CD14-positive monocyte (primary cell): ENCODE measurements at regions not wholly inside any gene's neighbourhood (a gene's known extent, or its start where the extent isn't known, plus 50 kb on each side); places are given as distances from the start of the nearest gene placed in this dataset.

Source experiments
- DNase-seq, 3 donors: peaks; one replicate each; pipeline ENCODE4 v3.0.0-alpha.2; 2011 to 2022
- H2AFZ ChIP-seq: 2 replicates; pipeline ENCODE4 v1.6.0; 2012; ENCODE audit warnings: mild to moderate bottlenecking, low read depth, low read length, inconsistent platforms; ENCODE audit not compliant: insufficient read depth, poor library complexity, severe bottlenecking
- H3K27ac ChIP-seq, 2 donors: 1 replicate in 1 of 2; 2 replicates in 1 of 2; pipeline ENCODE4 v1.5.1; 2012 to 2013; ENCODE audit warnings: low read length in 2 of 2, control low read depth in 1 of 2, inconsistent platforms in 1 of 2, low read depth in 1 of 2, mild to moderate bottlenecking in 1 of 2
- H3K27me3 ChIP-seq, 2 donors: one replicate each; pipeline versions ENCODE4 v1.6.0 to v1.6.1; 2011 to 2013; ENCODE audit warnings: low read length in 2 of 2; ENCODE audit not compliant: control insufficient read depth in 2 of 2, insufficient read depth in 2 of 2
- H3K36me3 ChIP-seq, 2 donors: replicated peaks in 1 of 2; 1 replicate in 1 of 2; 2 replicates in 1 of 2; pipeline versions ENCODE4 v1.5.1 to v1.6.1; 2012 to 2013; ENCODE audit warnings: low read length in 2 of 2, control low read depth in 1 of 2, inconsistent platforms in 1 of 2, mild to moderate bottlenecking in 1 of 2; ENCODE audit not compliant: insufficient read depth in 2 of 2, control insufficient read depth in 1 of 2
- H3K4me1 ChIP-seq, 2 donors: 1 replicate in 1 of 2; 2 replicates in 1 of 2; pipeline versions ENCODE4 v1.5.1 to v1.6.1; 2012 to 2013; ENCODE audit warnings: low read length in 2 of 2, control low read depth in 1 of 2, inconsistent platforms in 1 of 2, mild to moderate bottlenecking in 1 of 2, moderate library complexity in 1 of 2; ENCODE audit not compliant: insufficient read depth in 2 of 2, control insufficient read depth in 1 of 2
- H3K4me2 ChIP-seq: replicated peaks from 2 replicates; pipeline ENCODE3; 2012; ENCODE audit warnings: low read length, moderate library complexity, mild to moderate bottlenecking; ENCODE audit not compliant: poor library complexity, severe bottlenecking; ENCODE audit errors: extremely low read depth
- H3K4me3 ChIP-seq, 3 experiments: fragments of 200-600 bp in 1 of 3; sonication (generic) in 1 of 3; replicated peaks in 1 of 3; 1 replicate in 2 of 3; 2 replicates in 1 of 3; pipeline ENCODE4 v1.5.1; 2011 to 2013; ENCODE audit warnings: low read length in 3 of 3, mild to moderate bottlenecking in 3 of 3, control low read depth in 2 of 3, low read depth in 2 of 3, inconsistent platforms in 1 of 3, moderate library complexity in 1 of 3
- H3K79me2 ChIP-seq: 2 replicates; pipeline ENCODE4 v1.6.0; 2012; ENCODE audit warnings: mild to moderate bottlenecking, control low read depth, inconsistent platforms, low read length, moderate library complexity; ENCODE audit not compliant: insufficient read depth
- H3K9ac ChIP-seq: 2 replicates; pipeline ENCODE4 v1.6.0; 2017; ENCODE audit warnings: low read length, mild to moderate bottlenecking; ENCODE audit not compliant: insufficient read depth, poor library complexity, severe bottlenecking
- H3K9me3 ChIP-seq, 2 donors: replicated peaks in 1 of 2; 1 replicate in 1 of 2; 2 replicates in 1 of 2; pipeline versions ENCODE4 v1.5.1 to v1.6.1; 2012 to 2013; ENCODE audit warnings: low read length in 2 of 2, control low read depth in 1 of 2; ENCODE audit not compliant: control insufficient read depth in 1 of 2, insufficient read depth in 1 of 2
- H4K20me1 ChIP-seq: 2 replicates; pipeline ENCODE4 v1.6.0; 2012; ENCODE audit warnings: mild to moderate bottlenecking, low read length, control low read depth, moderate library complexity; ENCODE audit not compliant: insufficient read depth
- H3K27ac Mint-ChIP-seq, 7 donors: one replicate each; pipeline ENCODE4 v1.8.0; 2020; ENCODE audit warnings: mild to moderate bottlenecking in 7 of 7, mixed read lengths in 7 of 7, moderate library complexity in 6 of 7, inconsistent platforms in 2 of 7
- H3K27me3 Mint-ChIP-seq, 3 donors: one replicate each; pipeline ENCODE4 v1.8.0; 2021 to 2022; ENCODE audit warnings: low read depth in 3 of 3, mild to moderate bottlenecking in 3 of 3, mixed read lengths in 3 of 3, moderate library complexity in 3 of 3, inconsistent platforms in 1 of 3
- H3K36me3 Mint-ChIP-seq, 2 donors: one replicate each; pipeline ENCODE4 v1.8.0; 2020; ENCODE audit warnings: mixed read lengths in 2 of 2, inconsistent platforms in 1 of 2, mild to moderate bottlenecking in 1 of 2
- H3K4me1 Mint-ChIP-seq: one replicate; pipeline ENCODE4 v1.8.0; 2020; ENCODE audit warnings: mild to moderate bottlenecking, mixed read lengths
- H3K4me3 Mint-ChIP-seq, 2 donors: one replicate each; pipeline ENCODE4 v1.8.0; 2020; ENCODE audit warnings: mild to moderate bottlenecking in 2 of 2, mixed read lengths in 2 of 2, moderate library complexity in 1 of 2
- H3K9me3 Mint-ChIP-seq, 7 donors: one replicate each; pipeline ENCODE4 v1.8.0; 2020 to 2022; ENCODE audit warnings: mixed read lengths in 7 of 7, mild to moderate bottlenecking in 6 of 7, moderate library complexity in 6 of 7, inconsistent platforms in 2 of 7
- CTCF ChIP-seq: fragments of 200-600 bp; IDR thresholded peaks from one replicate; pipeline ENCODE4 v1.8.0; 2022; ENCODE audit warnings: antibody characterized with exemption, mild to moderate bottlenecking
- WGBS: methylation state at CpG from one replicate; pipeline ENCODE4 v1.1.5; 2013; ENCODE audit warnings: missing lambda C conversion rate; ENCODE audit not compliant: insufficient coverage; 5-methylcytosine and 5-hydroxymethylcytosine counted together
- intact Hi-C, 2 donors: fragments of 100-400 bp; cut with micrococcal nuclease; formaldehyde crosslinking; loops; one replicate each; pipeline versions ENCODE4 v1.15.0 to v1.15.1; 2023

GRCh38 chr7:81533426-81533825, 236.4 kb downstream of the HGF start:
- Histone ChIP-seq H3K79me2 (no peaks in the 10 kb centered on the region), H3K4me3 (no peak overlapping the region), H3K4me1 (no peaks in the 10 kb centered on the region), H3K36me3 (no peaks in the 10 kb centered on the region), H3K9ac (no peak overlapping the region), H3K4me2 (no peak overlapping the region), H3K27me3 (no peaks in the 10 kb centered on the region), H3K9me3 (no peaks in the 10 kb centered on the region), H3K27ac (no peak overlapping the region), H2AFZ (no peak overlapping the region), H4K20me1 (no peaks in the 10 kb centered on the region)
- Mint-ChIP-seq H3K4me1 (no peaks in the 10 kb centered on the region), H3K36me3 (no peaks in the 10 kb centered on the region), H3K9me3 (peaks cover 0 to 3% (median 0%) of the 10 kb centered on the region in 7 donors), H3K27ac (no peak overlapping the region), H3K4me3 (no peak overlapping the region), H3K27me3 (no peaks in the 10 kb centered on the region)
- intact Hi-C loops, result no loop called here
- DNase-seq, result no peak
- TF ChIP-seq CTCF, result no peak

- Histone ChIP-seq H3K79me2 (no peaks in the 10 kb centered on the region), H4K20me1 (no peaks in the 10 kb centered on the region), H3K4me2 (no peak overlapping the region), H3K9me3 (no peaks in the 10 kb centered on the region), H3K27me3 (no peaks in the 10 kb centered on the region), H3K9ac (no peak overlapping the region), H3K36me3 (no peaks in the 10 kb centered on the region), H3K4me1 (no peaks in the 10 kb centered on the region), H2AFZ (no peak overlapping the region), H3K4me3 (no peak overlapping the region), H3K27ac (no peak overlapping the region)
- intact Hi-C loops, result no loop called here
- Mint-ChIP-seq H3K27me3 (peaks cover 0 to 4% (median 0%) of the 10 kb centered on the region in 3 donors), H3K36me3 (no peaks in the 10 kb centered on the region), H3K4me1 (no peaks in the 10 kb centered on the region), H3K9me3 (peaks cover 0 to 3% (median 0%) of the 10 kb centered on the region in 7 donors), H3K27ac (no peak overlapping the region), H3K4me3 (no peak overlapping the region)
- no peak for TF ChIP-seq CTCF
- WGBS, result no CpG with 5 or more reads among the region's 2 CpGs
- DNase-seq, result no peak
Measured at GRCh38 chr7:81529785-81530184, 240.1 kb downstream of the HGF start.
